Suppressor macrophage treated with lipopolysaccharide for 4 hours (primary cell): ENCODE measurements at regions not wholly inside any gene's neighbourhood (a gene's known extent, or its start where the extent isn't known, plus 50 kb on each side); places are given as distances from the start of the nearest gene placed in this dataset.
"Not testable (repeated sequence)": the region's sequence is repeated elsewhere in the genome, so short reads cannot be mapped to it uniquely, and the experiment has no call there.

ENCODE experiments used
- DNase-seq: peaks from one replicate; pipeline ENCODE4 v3.0.0-alpha.2; 2020

DNA sequence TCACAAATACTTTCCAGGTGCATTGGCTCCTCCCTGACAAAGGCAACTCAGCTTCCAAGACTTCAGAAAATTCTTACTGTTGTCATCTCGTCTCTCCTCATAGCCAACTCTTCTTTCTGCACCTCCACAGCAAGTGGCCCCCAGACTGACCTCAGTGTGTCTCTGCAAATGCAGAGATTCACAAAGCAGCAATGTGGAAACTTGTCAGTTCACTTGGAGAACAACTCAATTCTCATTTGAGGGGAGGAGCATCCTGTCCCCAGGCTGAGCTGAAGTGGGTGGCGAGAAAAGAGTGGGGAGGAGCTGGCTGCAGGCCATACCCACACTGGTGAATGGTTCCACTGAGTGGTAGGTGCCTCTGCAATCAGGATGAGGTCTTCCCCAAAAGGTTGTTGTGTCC lies 248.7 kb upstream of the IL12A start:
- no peak for DNase-seq

DNA sequence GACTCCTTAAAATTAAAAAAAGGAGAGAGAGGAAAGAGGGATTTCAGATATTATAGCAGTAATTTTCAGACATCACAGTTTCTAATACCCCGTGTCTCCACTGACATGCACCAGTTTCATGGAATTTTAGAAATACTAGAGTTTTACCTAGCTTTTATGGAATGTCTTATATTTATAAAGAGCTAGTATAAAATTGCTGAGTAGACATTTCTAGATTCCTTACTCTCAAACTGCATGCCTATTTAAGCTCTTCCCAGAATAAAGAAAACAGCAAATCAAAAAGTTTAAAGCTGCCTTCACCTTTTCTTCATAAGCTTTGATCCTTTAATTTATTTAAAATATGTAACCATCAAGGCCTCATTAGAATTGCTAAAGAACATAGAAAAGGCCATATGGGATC lies 247.4 kb upstream of the IL12A start:
- no peak for DNase-seq

DNA sequence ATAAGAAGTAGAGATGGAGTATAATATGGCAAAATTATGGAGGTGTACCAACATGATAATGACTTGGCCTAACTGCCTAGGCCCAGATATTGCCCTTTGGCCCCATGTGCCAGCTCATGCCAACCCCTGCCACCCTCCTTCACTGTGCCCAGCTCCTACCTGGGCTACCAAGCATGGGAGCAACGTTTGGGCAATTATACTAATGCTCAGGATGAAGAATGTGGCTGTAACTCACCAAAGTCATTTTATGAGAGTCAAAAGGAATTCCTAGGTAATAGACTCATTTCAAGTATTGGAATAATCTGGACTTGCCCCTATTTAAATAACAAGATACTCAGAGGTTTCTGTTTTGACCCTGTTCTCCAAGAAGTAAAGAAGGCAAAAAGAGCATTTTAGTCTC lies 240.2 kb upstream of the IL12A start:
- DNase-seq = no peak

GRCh38 chr3:159749406-159749805 lies 239.2 kb upstream of the IL12A start:
- no peak for DNase-seq

DNA sequence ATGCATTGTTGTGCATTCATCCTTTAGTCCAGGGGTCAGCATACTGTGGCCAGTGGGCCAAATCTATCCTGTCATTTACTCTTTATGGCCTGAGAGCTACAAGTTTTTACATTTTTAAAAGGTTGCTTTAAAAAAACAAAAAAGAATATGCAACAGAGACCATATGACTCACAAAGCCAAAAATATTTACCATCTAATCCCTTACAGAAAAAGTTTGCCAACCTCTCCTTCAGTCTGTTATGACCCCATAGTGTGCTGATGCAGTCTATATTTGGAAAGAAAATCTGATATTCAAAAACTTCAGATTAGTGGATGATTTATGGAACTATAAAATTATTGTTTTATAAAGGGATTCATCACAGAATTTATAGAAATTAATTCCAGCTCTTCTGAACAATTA lies 237.5 kb upstream of the IL12A start:
- no peak for DNase-seq

- no peak for DNase-seq
These were observed 236.9 kb upstream of the IL12A start for GRCh38 chr3:159751752-159752151.

GRCh38 chr3:159756279-159757207 lies 232.1 kb upstream of the IL12A start:
- DNase-seq = not testable (repeated sequence)

DNA sequence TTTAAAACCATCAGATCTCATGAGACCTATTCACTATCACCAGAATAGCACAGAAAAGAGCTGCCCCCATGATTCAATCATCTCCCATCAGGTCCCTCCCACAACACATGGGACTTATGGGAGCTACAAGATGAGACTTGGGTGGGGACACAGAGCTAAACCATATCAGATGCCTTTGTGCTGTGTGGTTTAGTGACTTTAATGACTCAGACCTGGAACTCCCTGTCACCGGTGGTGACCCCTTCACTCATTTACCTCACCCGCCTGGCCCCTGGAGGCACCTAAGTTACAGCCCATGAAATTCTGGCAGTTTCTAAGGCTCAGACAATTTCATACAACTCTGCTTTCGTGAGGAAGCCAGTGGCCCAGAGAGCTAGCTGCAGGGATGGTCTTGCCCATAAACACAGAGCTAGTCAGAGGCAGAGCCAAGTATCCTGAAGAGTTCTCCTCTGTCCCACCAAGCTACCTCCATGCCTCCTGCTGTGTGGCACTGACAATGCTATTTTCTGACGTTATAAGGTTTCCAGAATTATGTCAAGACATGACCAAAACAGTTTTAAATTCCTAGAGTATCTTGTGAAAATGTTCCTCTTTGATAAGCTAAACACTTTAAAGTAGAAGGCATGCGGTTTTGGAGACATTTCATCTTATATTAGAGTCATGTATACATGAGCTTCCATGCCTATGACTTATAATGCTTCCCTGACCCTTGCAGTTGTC lies 231.1 kb upstream of the IL12A start:
- DNase-seq = no peak

- DNase-seq = no peak
These were observed 228.6 kb upstream of the IL12A start for GRCh38 chr3:159760046-159760445.

- no peak for DNase-seq
These were observed 227.3 kb upstream of the IL12A start for GRCh38 chr3:159761369-159761768.

DNA sequence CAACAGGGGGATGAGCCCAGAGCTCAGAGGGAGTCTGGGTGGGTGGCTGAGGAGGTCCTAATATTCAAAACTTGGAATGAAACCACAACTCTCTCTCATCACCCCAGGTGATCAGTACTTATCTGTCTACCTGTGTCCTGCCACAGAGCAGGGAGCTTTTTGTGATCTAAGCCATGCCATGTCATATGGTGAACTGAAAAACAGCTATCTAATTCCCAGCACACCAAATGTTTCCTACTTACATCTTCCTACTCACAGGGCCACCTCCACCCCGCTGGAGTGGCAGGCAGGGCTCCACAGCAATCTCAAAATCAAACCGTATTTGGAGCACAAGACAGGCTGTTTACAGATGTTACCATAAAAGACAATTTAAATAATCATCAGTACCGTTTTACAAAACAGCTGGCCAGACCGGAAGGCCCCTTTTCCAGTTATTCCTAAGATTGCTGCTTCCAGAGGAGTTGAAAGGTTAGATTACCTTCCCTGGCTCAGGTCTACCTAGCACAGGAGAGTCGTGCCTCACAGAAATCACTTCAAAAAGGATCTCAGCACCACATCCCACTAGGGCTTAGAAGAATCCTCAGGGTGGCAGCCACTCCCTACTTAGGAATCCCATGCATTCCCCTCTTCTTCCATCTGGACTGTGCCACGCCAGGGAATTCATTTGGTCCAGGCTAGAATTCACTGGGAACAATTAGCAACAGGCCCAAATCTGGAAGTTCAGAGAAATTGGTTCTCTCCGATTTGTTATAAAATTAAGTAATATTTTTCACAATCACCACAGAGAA lies 226.6 kb upstream of the IL12A start:
- DNase-seq = no peak

GRCh38 chr3:159763011-159763601 lies 225.5 kb upstream of the IL12A start:
- DNase-seq = peak; percentile 73

DNA sequence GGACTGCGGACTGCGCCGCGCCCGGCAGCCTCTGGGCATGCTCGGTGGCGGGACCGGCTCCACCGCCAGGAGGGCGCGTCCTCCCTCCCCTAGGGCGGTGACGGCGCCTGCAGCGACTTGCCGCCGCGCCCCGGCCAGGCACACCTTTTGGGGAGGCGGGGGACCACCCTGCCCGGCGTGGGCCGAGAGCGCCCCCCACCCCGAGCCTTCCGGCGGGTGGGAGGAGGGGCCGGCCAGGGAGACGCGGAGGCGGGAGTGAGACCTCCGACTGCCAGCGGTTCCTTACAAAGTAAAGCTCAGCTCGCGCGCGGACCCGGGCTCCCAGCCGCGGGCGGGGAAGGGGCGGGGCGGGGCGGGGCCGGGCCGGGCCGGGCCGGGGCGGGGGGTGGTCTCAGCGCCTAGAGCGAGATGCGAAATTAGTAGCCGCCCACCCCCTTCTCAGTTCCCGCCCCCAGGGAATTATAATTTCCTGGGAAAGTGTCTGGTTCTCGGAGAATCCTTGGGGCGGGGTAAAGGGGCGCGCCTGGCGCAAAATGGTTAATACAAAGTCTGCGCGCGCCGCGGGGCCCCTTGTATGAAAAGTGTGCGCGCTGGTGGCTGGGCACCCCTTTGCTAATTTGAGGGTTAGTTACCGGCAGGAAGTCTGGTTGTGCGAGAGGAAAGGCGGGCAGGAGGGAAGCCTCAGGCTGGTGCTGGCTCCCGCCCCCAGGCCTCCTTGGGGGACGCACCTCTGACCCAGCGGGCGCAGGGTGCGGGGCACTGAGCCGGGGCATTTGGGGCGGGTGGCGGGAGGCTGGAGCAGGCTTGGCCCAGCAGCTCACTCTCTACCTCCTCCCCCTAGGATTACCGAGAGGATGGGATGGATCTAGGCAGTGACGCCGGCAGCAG lies 224.8 kb upstream of the IL12A start:
- DNase-seq = peak; percentile 44

DNA sequence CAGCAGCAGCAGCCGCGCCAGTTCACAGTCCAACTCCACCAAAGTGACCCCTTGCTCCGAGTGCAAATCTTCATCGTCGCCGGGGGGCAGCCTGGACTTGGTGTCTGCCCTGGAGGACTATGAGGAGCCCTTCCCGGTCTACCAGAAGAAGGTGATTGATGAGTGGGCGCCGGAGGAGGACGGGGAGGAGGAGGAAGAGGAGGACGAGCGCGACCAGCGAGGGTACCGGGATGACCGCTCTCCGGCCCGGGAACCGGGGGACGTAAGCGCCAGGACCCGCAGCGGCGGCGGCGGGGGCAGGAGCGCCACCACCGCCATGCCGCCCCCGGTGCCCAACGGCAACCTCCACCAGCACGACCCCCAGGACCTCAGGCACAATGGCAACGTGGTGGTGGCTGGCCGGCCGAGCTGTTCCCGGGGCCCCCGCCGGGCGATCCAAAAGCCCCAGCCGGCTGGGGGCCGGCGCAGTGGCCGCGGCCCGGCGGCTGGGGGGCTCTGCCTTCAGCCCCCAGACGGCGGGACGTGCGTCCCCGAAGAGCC lies 224.1 kb upstream of the IL12A start:
- no peak for DNase-seq

GRCh38 chr3:159765030-159765859 lies 223.4 kb upstream of the IL12A start:
- peak; percentile 23 for DNase-seq

GRCh38 chr3:159765860-159766294 lies 222.8 kb upstream of the IL12A start:
- DNase-seq = no peak

DNA sequence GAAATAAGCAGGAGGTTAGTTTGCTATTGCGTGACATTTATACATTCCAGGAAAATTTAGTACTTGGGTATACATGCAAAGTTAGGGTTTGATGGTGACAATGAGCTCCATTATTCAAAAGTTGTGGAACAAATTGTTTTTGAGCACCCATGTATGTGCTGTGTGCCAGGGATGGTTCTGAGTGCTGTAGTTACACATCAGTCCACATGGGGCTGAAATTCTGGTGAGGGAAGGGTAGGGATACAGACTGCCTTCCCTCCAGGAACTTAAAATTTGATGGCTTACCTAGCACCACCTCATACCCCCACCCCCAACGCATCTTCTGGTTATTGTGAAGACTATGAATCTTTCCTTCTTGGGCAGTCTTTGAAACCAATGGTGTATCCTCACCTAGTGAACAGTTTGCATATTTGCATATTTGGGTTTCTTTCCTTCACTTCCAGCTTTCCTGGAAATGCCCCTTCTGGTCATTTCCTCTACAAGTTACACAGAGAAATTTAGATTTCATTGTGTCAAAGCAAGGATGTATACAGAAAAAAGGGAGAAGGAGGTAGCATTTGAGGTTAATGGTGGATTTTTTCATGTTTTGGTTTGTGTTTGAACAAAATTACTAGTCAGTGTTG lies 222.0 kb upstream of the IL12A start:
- DNase-seq = peak; percentile 15

- no peak for DNase-seq
These were observed 217.6 kb upstream of the IL12A start for GRCh38 chr3:159770998-159771397.

DNA sequence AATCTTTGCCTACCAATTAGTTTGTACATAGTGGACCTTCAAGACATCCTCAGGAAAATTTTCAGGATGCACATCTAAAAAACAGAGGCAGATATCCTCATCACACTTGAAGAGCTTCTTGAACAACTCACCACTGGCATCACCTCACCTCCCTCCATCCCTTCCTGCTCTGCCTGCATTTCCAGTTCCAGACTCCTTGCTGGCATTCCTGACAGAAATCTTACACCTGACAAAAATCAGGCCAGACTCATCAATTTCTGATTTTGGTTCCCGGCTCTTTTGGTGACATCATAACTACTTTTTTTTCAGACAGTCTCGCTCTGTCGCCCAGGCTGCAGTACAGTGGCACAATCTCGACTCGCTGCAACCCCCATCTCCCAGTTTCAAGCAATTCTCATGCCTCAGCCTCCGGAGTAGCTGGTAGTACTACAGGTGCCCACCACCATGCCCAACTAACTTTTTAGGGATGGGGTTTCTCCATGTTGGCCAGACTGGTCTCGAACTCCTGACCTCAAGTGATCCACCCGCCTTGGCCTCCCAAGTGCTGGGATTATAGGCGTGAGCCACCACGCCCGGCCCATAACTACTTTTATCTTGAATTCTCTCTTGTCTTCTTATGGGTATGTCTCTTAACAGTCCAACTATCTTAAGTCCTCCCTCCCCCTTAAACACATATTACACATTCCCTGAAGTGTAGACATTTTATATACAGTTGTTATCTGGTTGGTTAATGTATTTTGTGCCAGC lies 216.6 kb upstream of the IL12A start:
- DNase-seq = no peak
